ENCODE measurements at regions not wholly inside any gene's neighbourhood (a gene's known extent, or its start where the extent isn't known, plus 50 kb on each side); places are given as distances from the start of the nearest gene placed in this dataset.

GRCh38 chr1:103953386-103953785 is 203.7 kb downstream of the AMY1C start:
- intact Hi-C loops (cut with DNase I) = no loop called here
- ATAC-seq = no peak
- H3K36me3 ChIP-seq = no peaks in the 10 kb centered on the region
- TF ChIP-seq CTCF (IDR thresholded peaks at IDR 0.05) = no peak
- no peak for FAIRE-seq
- no peaks in the 10 kb centered on the region for H3K9me3 ChIP-seq
- no peak for DNase-seq
- 39 to 42% methylated on average over 4 of the region's 4 CpGs for WGBS, 2 donors
- H3K27me3 ChIP-seq = no peaks in the 10 kb centered on the region
- no peak overlapping the region for H3K4me3 ChIP-seq
- no peak overlapping the region for H3K27ac ChIP-seq
- H3K4me1 ChIP-seq = no peaks in the 10 kb centered on the region

- Histone ChIP-seq H3K4me3 (no peak overlapping the region), H3K27me3 (no peaks in the 10 kb centered on the region), H3K4me1 (no peaks in the 10 kb centered on the region), H3K27ac (no peak overlapping the region), H3K36me3 (no peaks in the 10 kb centered on the region), H3K9me3 (no peaks in the 10 kb centered on the region)
- no peak for ATAC-seq
- FAIRE-seq = no peak
- 80 to 93% methylated on average over 1 of the region's 1 CpG for WGBS, 2 donors
- intact Hi-C loops (cut with DNase I) = no loop called here
- no peak for DNase-seq
- no peak for TF ChIP-seq CTCF (IDR thresholded peaks at IDR 0.05)
Observed at GRCh38 chr1:103958699-103959098, 209.0 kb downstream of the AMY1C start.

GRCh38 chr1:103959565-103959964 is 209.9 kb downstream of the AMY1C start:
- H3K27me3 ChIP-seq = no peaks in the 10 kb centered on the region
- no peak overlapping the region for H3K27ac ChIP-seq
- FAIRE-seq (no peak), ATAC-seq (no peak), DNase-seq (no peak)
- WGBS, 2 donors = 65 to 72% methylated on average over 4 of the region's 4 CpGs
- intact Hi-C loops (cut with DNase I) = no loop called here
- H3K4me3 ChIP-seq = no peak overlapping the region
- H3K36me3 ChIP-seq = no peaks in the 10 kb centered on the region
- no peaks in the 10 kb centered on the region for H3K4me1 ChIP-seq
- H3K9me3 ChIP-seq = no peaks in the 10 kb centered on the region
- no peak for TF ChIP-seq CTCF (IDR thresholded peaks at IDR 0.05)

GRCh38 chr1:103960045-103960444 is 210.3 kb downstream of the AMY1C start:
- H3K27me3 ChIP-seq = no peaks in the 10 kb centered on the region
- intact Hi-C loops (cut with DNase I) = no loop called here
- H3K4me1 ChIP-seq = no peaks in the 10 kb centered on the region
- DNase-seq (no peak), FAIRE-seq (no peak), ATAC-seq (no peak)
- 57 to 67% methylated on average over 3 of the region's 3 CpGs for WGBS, 2 donors
- no peak overlapping the region for H3K27ac ChIP-seq
- H3K4me3 ChIP-seq = no peak overlapping the region
- H3K9me3 ChIP-seq = no peaks in the 10 kb centered on the region
- TF ChIP-seq CTCF (IDR thresholded peaks at IDR 0.05) = no peak
- no peaks in the 10 kb centered on the region for H3K36me3 ChIP-seq

GRCh38 chr1:103960710-103961109 is 211.0 kb downstream of the AMY1C start:
- WGBS, 2 donors = 69 to 87% methylated on average over 6 of the region's 6 CpGs

More at GRCh38 chr1:103960710-103961109, 211.0 kb downstream of the AMY1C start:
- intact Hi-C loops (cut with DNase I) = no loop called here
- H3K9me3 ChIP-seq = no peaks in the 10 kb centered on the region
- no peak for FAIRE-seq
- TF ChIP-seq CTCF (IDR thresholded peaks at IDR 0.05) = no peak
- H3K27ac ChIP-seq = no peak overlapping the region
- no peaks in the 10 kb centered on the region for H3K27me3 ChIP-seq
- H3K4me3 ChIP-seq = no peak overlapping the region
- H3K36me3 ChIP-seq = no peaks in the 10 kb centered on the region
- no peak for DNase-seq
- no peak for ATAC-seq
- no peaks in the 10 kb centered on the region for H3K4me1 ChIP-seq

Measured in pancreas (tissue), 10 donors.